ENCODE measurements at regions not wholly inside any gene's neighbourhood (a gene's known extent, or its start where the extent isn't known, plus 50 kb on each side); places are given as distances from the start of the nearest gene placed in this dataset.
A peak's percentile ranks its signal among the peaks of the same experiment; 100 is the strongest.
"Not testable (repeated sequence)": the region's sequence is repeated elsewhere in the genome, so short reads cannot be mapped to it uniquely, and the experiment has no call there.

DNA sequence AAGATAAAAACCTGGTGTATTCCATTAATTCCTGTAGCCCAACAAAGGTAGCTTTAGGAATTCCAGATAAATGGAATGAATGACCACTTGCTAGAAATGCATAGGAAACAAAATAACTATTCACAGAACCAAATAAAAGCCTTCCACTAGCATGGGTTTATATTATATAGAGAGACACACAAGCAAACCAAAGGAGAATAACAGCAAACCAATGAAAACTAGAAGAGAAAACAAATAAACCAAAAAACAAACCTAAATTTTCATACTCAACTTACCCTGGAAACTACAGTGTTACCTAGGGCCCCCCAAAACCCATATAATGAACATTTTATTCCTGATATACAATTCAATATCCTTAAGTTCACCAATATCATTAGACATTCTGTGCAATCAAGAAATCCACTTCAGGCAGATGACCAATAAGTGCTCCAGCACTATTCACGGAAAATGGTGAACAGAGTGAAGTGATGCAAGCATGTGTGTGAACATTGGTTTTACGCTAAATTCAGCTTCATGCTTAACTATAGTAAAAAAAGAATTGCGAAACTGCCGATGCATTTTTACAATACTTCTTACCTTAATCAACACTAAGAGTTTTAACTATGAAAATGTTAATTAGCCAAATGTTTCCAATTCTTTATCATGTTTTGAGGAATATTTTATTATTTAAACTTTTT is 1108.4 kb upstream of the TMEM132C start:
- no peak for DNase-seq

DNA sequence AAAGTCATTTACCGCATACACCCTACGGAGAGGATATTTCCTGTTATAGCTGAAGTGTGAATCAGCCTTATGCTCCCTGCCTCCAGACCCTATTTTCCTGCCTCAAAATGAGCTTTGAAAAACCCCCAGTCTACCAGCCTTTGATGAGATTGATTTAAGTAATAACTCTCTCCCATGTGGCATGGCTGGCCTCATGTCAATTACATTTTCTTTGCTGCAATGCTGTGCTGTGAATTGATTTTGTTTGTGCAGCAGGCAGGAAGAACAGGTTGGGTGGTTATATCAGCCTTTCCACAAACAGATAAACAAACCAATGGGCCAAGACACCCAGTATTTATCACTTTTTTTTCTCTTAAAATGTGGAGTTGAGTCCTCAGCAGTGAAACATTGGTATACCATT is 1105.5 kb upstream of the TMEM132C start:
- no peak for DNase-seq

DNA sequence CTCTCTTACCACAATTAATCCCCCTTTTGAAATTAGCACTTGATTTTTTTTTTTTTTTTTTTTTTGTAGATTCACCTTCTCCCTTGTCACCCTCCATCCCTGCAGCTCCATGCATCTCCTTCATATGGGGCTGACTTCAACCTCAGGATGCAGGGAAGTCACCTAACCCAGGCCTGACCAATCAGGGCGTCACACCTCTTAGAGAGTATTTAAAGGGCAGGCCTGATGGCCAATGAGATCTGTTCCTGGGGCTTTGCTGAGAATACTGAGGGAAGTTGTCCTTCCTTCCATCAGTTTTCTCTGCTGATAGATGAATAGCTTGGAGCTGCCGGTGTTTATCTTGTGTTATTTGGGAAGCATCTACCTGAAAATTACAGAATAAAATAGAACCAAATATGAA is 1104.7 kb upstream of the TMEM132C start:
- no peak for DNase-seq

DNA sequence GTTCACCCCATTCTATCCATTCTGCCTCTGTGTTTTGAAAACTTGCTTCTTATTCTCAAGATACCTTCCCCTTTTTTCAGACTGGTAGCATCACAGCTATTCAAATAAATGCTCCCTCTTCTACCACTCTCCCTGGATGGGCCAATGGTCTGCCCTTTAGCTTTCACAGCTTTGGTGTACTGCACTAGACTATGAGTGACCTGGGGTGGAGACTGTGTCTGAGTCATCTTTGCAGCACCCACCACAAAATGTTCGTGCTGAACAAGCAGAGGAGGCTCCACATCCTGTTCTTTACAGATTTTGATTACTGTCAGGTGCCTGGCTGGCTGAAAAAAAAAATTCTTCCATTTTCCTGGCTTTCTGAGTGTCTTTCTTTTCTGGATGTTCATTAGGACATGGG is 1104.1 kb upstream of the TMEM132C start:
- peak; percentile 63 for DNase-seq

DNA sequence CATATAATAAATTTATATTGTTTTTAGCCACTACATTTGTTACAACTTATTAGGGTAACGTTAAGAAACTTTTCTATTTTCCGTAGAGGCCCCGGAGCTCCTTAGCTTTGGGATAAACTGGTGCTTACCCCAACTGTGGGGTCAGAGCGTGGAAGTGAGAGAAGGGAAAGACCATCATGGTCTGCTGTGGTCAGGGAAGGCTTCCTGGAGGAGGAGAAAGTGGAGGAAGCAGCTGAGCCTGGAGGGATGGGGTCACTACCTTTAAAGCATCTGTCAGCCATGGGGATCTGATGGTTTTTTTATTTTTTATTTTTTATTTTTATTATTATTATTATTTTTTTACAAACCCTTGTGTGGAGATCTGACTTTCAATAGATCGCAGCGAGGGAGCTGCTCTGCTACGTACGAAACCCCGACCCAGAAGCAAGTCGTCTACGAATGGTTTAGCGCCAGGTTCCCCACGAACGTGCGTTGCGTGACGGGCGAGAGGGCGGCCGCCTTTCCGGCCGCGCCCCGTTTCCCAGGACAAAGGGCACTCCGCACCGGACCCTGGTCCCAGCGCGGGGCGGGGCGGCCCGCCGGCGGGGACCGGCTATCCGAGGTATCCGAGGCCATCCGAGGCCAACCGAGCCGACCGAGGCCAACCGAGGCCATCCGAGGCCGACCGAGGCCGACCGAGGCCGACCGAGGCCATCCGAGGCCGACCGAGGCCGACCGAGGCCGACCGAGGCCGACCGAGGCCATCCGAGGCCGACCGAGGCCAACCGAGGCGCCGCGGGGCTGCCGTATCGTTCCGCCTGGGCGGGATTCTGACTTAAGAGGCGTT is 1101.2 kb upstream of the TMEM132C start:
- peak; percentile 84 for DNase-seq

DNA sequence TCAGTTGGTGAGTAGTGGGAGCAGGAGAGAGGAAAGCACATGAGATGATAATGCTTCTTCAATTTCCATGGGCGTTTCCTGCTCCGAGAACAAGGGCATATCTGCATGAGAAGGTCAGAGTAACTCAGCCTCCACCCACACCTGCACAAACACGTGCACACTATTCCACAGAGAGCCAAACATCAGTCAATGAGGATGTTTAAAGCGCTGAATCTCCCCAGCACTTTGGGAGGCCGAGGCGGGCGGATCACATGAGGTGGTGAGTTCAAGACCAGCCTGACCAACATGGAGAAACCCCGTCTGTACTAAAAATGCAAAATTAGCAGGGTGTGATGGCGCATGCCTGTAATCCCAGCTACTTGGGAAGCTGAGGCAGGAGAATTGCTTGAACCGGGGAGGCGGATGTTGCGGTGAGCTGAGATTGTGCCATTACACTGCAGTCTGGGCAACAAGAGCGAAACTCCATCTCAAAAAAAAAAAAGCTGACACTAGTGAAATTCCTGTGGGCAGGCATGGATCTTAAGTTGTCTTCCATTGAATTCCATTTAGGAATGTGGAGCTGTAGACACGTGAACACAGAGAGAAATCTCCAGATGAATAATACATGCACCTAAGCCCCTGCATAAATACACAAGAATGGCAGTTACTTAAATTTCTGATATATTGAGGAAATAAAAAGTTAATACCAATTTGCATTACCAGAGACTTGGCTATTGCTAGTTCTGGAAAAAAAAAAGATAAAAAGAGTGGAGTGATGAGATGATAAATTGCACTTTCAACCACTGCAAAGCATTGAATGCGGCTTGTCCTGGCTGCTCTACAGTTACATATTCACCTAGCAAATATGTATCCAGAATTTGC is 1097.4 kb upstream of the TMEM132C start:
- no peak for DNase-seq

DNA sequence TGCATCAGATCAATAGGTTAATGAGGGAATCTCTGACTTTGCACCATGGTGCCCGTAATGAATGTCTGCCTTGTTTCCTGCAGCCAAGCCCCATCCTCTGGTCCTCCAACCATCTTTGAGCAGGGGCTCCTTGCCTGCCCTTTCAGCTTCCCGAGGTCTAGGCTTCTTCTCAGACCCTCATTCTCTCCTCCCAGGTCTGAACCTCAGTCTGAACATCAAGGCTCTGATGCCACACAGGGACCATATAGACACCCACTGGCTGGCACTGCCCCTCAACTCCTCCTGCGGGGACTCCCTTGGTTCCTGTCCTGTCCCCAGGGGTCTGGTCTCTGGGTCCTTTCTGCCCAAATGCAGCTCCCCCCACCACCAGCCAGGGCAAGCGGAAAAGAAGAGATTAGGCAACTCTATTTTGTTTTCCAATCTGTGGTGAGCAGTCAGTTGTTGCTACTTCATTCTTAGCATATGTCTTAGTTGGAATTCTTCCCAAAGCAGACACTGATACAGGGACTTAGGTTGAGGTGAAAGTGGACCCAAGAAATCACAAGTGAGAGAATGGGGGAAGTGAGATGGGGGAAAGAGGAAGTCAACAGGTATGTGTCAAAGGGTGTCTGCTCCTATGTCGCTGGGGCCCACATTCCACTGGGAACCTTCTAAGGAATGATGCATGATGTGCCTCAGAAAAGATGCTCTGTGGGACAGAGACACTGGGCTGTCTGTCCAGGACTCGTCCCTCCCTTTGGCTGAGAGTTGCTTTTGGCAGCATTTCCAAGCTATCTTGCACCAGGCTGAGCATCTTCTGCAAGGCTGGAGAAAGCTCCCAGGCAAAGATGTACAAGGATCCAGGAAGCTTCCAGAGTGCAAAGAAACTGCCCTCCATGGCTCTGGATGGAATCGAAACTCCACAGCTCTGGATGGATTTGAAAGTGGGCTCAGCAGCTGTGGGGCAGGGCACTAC is 1096.5 kb upstream of the TMEM132C start:
- no peak for DNase-seq

DNA sequence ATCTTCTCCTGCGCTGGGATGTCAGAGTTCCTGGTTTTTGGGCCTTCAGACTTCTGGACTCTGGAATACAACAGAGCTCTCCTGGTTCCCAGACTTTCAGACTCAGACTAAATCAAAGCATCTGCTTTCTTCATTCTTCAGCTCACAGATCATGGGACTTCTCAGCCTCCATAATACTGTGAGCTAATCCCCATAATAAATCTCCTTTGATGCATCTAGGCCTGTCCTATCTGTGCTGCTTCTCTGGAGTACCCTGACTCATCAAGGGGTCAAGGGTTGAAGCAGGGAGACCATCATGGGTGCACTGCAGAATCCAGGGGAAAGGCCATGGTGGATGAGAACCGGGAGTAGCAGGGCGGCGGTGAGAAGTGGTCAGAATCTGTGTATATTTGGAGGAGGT is 1094.1 kb upstream of the TMEM132C start:
- DNase-seq, result no peak

DNA sequence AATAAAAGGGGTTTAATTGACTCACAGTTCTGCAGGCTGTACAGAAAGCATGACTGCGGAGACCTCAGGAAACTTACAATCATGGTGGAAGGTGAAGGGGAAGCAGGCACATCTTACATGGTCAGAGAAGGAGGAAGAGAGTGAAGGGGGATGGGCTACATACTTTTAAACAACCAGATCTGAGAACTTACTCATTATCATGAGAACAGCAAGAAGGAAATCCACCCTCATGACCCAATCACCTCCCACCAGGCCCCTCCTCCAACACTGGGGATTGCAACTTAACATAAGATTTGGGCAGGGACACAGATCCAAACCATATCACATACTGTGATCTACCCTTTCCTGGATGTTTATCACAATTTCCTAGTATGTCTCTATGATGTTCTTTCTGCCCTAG is 1093.0 kb upstream of the TMEM132C start:
- DNase-seq, result not testable (repeated sequence)

DNA sequence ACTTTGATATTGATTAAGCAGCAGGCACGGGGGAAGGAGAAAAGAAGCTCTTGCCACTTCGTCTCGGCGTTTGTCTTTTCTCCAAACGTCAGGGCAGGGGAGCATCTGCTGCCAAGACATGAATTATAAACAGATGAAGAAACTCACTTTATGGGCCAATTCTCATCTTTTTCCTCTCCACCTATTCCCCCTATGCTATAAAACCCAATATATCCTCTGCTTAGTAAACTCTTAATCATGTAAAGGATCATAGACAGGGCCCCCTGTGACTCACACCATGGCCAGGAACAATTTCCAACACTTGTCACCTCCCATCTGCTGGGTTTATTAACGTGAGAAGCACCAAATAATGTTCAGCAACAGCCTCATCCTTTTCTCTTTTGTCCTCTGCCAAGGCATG is 1092.1 kb upstream of the TMEM132C start:
- no peak for DNase-seq

DNA sequence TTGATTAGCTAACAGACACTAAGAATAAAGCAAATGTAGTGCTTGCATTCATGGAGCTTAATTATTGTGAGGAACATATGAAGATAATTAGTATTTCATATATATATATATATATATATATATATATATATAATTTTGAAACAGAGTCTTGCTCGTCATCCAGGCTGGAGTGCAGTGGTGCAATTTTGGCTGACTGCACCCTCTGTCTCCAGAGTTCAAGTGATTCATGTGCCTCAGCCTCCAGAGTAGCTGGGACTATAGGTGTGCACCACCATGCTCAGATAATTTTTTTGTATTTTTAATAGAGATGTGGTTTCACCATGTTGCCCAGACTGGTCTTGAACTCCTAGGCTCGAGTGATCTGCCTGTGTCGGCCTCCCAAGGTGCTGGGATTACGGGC is 1091.6 kb upstream of the TMEM132C start:
- no peak for DNase-seq

DNA sequence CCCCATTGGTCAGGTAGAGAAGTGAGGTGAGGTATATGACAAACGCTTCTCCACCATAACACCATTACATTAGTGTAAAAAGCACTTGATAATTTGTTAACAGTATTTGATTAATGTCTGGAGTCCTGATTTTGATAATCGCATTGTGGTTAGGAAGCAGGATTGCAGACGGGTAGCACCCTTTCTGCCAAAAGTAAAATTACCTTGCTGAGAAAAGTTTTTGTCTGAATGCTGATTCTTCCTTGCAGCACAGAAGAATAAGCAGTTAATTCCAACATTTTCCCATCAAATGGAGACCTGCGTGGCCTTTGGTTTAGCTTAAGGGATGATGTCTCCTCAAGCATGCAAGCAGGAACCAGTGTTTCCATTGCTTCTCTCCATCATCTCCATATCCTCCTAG is 1090.2 kb upstream of the TMEM132C start:
- DNase-seq, result no peak

DNA sequence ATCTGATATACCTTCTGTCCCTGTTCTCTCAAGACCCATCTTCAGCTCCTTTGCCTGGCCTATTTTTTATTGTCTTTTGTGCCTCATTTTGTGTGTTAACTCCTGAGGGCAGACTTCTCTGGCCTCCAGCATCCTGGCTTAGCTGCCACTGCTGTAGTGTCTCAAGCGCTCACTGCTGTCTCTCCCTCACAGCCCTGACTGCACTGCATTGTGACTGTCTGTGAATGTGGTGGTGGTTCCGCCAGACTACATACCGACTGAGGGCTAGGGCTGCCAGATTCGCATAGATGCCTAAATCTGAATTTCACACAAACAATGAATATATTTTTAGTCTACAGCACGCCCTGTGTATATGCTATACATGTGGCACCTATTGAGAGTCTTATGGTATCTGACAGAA is 1088.9 kb upstream of the TMEM132C start:
- no peak for DNase-seq

DNA sequence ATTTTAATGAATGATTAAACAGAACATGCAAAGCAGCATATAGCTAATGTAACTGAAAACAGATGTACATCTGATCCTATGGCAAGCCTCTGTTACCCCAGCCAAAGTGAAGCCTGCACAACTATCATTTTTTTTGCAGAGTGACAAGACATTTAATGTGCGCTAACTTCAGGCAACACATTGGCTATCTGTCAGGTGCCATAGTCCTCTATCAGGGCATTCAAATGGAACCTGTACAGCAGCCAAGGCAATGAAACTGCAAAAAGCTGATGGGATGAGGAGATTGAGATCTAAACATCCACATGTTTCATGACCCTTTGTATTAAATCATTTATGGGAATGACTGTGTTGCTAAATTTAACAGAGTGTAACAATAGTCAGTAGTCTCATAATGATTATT is 1088.5 kb upstream of the TMEM132C start:
- DNase-seq, result no peak

DNA sequence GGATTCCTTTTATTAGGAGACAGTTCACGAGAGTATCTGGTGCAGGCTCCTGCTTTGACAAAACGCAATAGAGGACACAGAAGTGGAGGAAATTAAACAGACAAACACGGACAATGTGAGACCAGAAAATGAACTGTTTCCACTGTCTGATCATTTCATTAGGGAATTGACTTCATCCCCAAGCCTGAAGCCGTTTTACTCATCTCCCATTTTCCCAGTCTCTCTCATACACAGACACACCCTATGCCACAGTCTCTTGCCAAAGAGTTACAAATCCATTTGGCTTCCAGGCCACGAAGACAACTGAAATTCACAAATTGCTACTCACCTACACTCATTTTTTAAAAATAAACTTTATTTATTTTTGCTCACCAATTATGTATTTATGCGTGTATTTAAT is 1087.8 kb upstream of the TMEM132C start:
- DNase-seq, result no peak

DNA sequence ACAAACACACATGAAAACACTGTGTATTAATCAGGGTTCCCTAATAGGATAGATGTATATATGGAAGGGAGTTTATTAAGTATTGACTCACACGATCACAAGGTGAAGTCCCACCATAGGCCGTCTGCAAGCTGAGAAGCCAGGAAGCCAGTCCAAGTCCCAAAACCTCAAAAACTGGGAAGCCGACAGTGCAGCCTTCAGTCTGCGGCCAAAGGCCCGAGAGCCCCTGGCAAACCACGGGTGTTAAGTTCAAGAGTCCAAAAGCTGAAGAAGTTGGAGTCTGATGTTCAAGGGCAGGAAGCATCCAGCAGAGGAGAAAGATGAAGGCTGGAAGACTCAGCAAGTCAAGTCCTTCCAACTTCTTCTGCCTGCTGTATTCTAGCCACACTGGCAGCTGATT is 1085.0 kb upstream of the TMEM132C start:
- no peak for DNase-seq

DNA sequence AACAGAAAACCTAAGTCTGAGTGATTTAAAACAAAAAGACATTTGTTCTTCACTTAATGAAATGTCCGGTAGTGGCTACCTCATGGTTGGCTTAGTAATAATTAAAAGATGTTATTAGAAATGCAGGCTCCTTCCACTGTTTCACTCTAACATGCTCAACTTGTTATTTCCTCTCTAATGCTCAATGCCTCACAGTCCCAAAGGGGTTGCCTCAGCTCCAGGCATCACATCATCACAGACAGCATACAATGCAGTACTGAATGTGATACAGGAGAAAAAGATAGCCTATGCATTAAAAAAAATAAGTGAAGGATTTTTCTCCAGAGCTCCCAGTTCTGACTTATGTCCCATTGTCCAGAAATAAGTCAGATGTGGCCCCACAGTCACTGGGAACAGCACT is 1077.0 kb upstream of the TMEM132C start:
- DNase-seq, result no peak

DNA sequence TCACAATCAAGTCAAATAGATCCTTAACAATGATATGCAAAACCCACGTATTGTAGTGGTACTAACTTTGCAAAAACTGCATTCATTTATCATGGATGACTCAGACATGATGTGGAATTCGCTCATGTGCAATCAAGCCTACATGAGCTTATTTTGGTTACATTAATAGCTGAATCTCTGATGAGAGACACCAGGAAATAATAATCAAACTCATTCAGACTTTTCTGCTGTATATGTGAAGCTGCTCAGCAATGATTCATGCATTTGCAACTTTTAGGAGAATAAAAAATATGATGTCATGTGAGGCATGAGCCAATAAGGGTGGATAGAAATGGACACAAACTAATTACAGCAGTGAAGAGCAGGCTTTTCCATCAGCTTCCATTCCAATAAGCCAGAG is 1075.8 kb upstream of the TMEM132C start:
- no peak for DNase-seq

DNA sequence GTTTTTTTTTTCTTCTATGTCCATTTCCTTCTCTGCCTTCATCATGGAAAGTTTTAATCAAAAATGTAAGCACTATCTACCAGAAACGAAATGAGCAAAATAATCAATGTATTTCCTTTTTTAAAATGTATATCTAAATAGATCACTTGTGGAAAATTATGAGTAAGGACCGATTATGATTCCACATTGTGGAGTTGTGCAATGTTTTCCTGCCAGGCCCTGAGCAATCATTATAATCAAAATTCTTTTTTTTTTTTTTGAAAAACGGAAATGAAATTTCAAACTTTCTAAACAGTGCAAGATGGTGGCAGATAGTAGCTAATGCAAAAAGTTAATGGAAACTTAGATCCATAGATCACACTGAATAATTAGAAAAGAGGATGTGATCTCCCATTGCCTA is 1074.6 kb upstream of the TMEM132C start:
- no peak for DNase-seq

DNA sequence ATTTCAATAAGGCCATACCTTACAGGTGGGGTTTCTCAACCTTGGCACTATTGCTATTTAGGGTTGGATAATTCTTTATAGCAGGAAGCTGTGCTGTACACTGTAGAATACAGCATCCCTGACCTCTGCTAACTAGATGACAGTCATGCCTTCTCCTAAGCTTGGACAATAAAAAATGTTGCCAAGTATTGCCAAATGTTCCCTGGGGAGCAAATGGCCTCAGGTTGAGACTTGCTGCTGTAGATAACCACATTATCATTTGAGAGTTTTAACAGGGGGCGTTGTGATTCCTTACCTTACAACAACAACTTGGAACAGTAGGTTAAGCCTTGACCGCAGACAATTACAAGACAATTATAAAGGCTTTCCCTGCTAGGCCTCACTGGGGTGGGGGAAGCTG is 1073.6 kb upstream of the TMEM132C start:
- DNase-seq, result no peak

DNA sequence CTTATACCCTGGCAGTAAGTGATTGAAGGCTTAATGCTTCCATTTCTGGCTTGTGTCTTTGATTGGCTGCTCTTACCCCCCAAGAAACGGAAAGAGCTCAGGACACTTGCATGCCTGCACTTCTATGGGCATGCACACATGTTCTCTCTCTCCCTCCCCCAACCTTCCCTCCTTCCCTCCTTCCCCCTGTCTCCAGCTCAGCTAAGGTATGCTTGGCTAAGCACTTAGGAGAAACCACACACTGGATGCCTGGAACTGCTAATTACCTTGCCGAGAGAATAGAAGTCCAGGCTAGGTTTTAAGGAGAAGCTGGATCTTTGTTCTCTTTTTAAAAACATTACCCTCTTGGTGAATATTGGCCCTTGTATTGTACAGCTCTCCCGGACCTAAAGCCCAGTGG is 1072.8 kb upstream of the TMEM132C start:
- DNase-seq, result no peak

DNA sequence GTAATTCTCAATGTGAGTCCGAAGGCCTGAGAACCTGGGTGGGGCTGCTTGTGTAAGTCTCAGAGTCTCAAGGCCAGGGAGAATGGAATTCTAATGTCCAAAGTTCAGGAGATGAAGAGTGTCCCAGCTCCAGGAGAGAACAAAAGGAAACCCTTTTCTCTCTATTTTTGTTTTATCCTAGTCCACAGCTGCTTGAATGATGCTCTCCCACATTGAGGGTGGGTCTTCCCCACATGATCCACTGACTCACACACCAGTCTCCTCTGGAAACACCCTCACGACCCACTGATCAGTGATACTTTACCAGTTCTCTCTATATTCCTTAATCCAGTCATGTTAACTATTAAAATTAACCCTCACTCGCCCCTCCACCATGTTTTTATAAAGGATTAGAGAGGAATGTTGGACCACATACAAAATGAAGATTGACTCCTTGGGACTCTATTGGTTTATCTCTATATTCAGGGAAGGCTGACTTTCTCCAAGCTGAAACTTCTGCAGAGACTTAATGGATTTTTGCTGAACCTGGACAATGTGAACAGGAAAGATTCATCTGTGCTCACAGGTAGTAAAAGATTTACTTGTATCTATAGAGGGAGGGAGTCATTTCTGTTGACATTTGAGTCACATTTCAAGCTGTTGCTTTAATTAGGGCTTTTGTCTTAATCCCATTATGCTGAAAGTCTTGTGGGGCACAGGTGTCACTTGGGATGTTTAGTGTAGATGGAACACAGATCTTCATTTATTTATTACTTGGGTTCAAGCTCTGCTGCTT is 1061.0 kb upstream of the TMEM132C start:
- no peak for DNase-seq
